ENCODE measurements at regions not wholly inside any gene's neighbourhood (a gene's known extent, or its start where the extent isn't known, plus 50 kb on each side); places are given as distances from the start of the nearest gene placed in this dataset.

GRCh38 chrX:43333543-43333942 is 322.6 kb upstream of the MAOA start:
- H3K79me2 ChIP-seq (ENCODE audit: insufficient read depth, low read depth, low read length) = no peaks in the 10 kb centered on the region
- no peaks in the 10 kb centered on the region; the same call in 1 of the 2 replicates for H3K36me3 ChIP-seq (ENCODE audit: insufficient read depth, low read length)
- no peak overlapping the region; the same call in 1 of the 2 replicates for H2AFZ ChIP-seq (ENCODE audit: low read length)
- H3K4me2 ChIP-seq (ENCODE audit: low read length) = no peak overlapping the region
- no peaks in the 10 kb centered on the region for H3K9me2 ChIP-seq (ENCODE audit: insufficient read depth, low read length)
- no peaks in the 10 kb centered on the region for H4K20me1 ChIP-seq (ENCODE audit: insufficient read depth, low read length)
- BruUV-seq (replicated peaks) = no TSS peak
- DNase-seq (ENCODE audit: low spot score) = peak; percentile 29
- H3K4me3 ChIP-seq (ENCODE audit: low read depth, low read length, poor library complexity, severe bottlenecking) = no peak overlapping the region
- TF ChIP-seq CTCF (conservative IDR thresholded peaks at IDR 0.05; ENCODE audit: low read length) (peak; percentile 42; the same call in 1 of the 2 replicates), EZH2phosphoT487 (IDR thresholded peaks at IDR 0.05; ENCODE audit: borderline replicate concordance, low read depth, low read length) (no peak)
- H3K27ac ChIP-seq (ENCODE audit: low read depth, low read length, poor library complexity, severe bottlenecking) = no peak overlapping the region
- intact Hi-C loops (cut with micrococcal nuclease; ENCODE audit: unreplicated experiment) = loop anchor here (10.0 kb wide), 1 partner anchor 389 kb away; no protein-coding TSS in a partner anchor
- ChIA-PET POLR2A (no interaction called here), CTCF (ENCODE audit: unreplicated experiment) (no interaction called here)
- no peaks in the 10 kb centered on the region for H3K4me1 ChIP-seq (ENCODE audit: insufficient read depth, low read length, poor library complexity, severe bottlenecking)
- H3K9me3 ChIP-seq (ENCODE audit: low read length) = 0 out of 2 replicates have a peak, but pooled peaks cover 6% of the 10 kb centered on the region

- intact Hi-C loops (cut with micrococcal nuclease; ENCODE audit: unreplicated experiment) = loop anchor here (5.0 kb wide), 1 partner anchor 212 kb away; no protein-coding TSS in a partner anchor
- BruUV-seq (replicated peaks) = no TSS peak
- no peak overlapping the region; the same call in 1 of the 2 replicates for H3K4me2 ChIP-seq (ENCODE audit: low read length)
- ChIA-PET CTCF (ENCODE audit: unreplicated experiment) (no interaction called here), POLR2A (interaction anchor here (0.7 kb wide), 3 partner anchors 59 to 202 kb away, joined by 3 read pairs; no protein-coding TSS in a partner anchor)
- no peaks in the 10 kb centered on the region for H3K36me3 ChIP-seq (ENCODE audit: insufficient read depth, low read length)
- no peaks in the 10 kb centered on the region for H3K9me2 ChIP-seq (ENCODE audit: insufficient read depth, low read length)
- H3K27ac ChIP-seq (ENCODE audit: low read depth, low read length, poor library complexity, severe bottlenecking) = no peak overlapping the region
- H3K4me1 ChIP-seq (ENCODE audit: insufficient read depth, low read length, poor library complexity, severe bottlenecking) = peaks cover 6% of the 10 kb centered on the region
- no peaks in the 10 kb centered on the region for H3K9me3 ChIP-seq (ENCODE audit: low read length)
- TF ChIP-seq CTCF (conservative IDR thresholded peaks at IDR 0.05; ENCODE audit: low read length) (no peak), EZH2phosphoT487 (IDR thresholded peaks at IDR 0.05; ENCODE audit: borderline replicate concordance, low read depth, low read length) (no peak)
- DNase-seq (ENCODE audit: low spot score) = no peak
- H3K79me2 ChIP-seq (ENCODE audit: insufficient read depth, low read depth, low read length) = no peaks in the 10 kb centered on the region
- H4K20me1 ChIP-seq (ENCODE audit: insufficient read depth, low read length) = no peaks in the 10 kb centered on the region
- H2AFZ ChIP-seq (ENCODE audit: low read length) = no peak overlapping the region
- no peak overlapping the region for H3K4me3 ChIP-seq (ENCODE audit: low read depth, low read length, poor library complexity, severe bottlenecking)
Measured at GRCh38 chrX:43345166-43345565, 310.9 kb upstream of the MAOA start.

GRCh38 chrX:43349363-43349762 is 306.7 kb upstream of the MAOA start:
- Histone ChIP-seq H3K4me2 (ENCODE audit: low read length) (no peak overlapping the region), H3K79me2 (ENCODE audit: insufficient read depth, low read depth, low read length) (no peaks in the 10 kb centered on the region), H2AFZ (ENCODE audit: low read length) (no peak overlapping the region), H3K4me3 (ENCODE audit: low read depth, low read length, poor library complexity, severe bottlenecking) (no peak overlapping the region), H3K9me3 (ENCODE audit: low read length) (no peaks in the 10 kb centered on the region), H4K20me1 (ENCODE audit: insufficient read depth, low read length) (no peaks in the 10 kb centered on the region), H3K9me2 (ENCODE audit: insufficient read depth, low read length) (no peaks in the 10 kb centered on the region), H3K4me1 (ENCODE audit: insufficient read depth, low read length, poor library complexity, severe bottlenecking) (peaks cover 6% of the 10 kb centered on the region), H3K27ac (ENCODE audit: low read depth, low read length, poor library complexity, severe bottlenecking) (no peak overlapping the region), H3K36me3 (ENCODE audit: insufficient read depth, low read length) (no peaks in the 10 kb centered on the region)
- CTCF ChIA-PET (ENCODE audit: unreplicated experiment) = no interaction called here
- TF ChIP-seq CTCF (conservative IDR thresholded peaks at IDR 0.05; ENCODE audit: low read length) = peak; percentile 72
- TF ChIP-seq EZH2phosphoT487 (IDR thresholded peaks at IDR 0.05; ENCODE audit: borderline replicate concordance, low read depth, low read length) = no peak
- intact Hi-C loops (cut with micrococcal nuclease; ENCODE audit: unreplicated experiment) = loop anchor here (5.0 kb wide), 1 partner anchor 208 kb away; no protein-coding TSS in a partner anchor
- POLR2A ChIA-PET = interaction anchor here (0.5 to 1.2 kb wide), 3 partner anchors 84 to 1523 kb away, joined by 3 read pairs; no protein-coding TSS in a partner anchor
- DNase-seq (ENCODE audit: low spot score) = peak; percentile 51
- no TSS peak for BruUV-seq (replicated peaks)
